ENCODE measurements at regions not wholly inside any gene's neighbourhood (a gene's known extent, or its start where the extent isn't known, plus 50 kb on each side); places are given as distances from the start of the nearest gene placed in this dataset.

GRCh38 chr3:34696831-34697230 lies 898.4 kb downstream of the PDCD6IP start:
- DNase-seq, result no peak

- DNase-seq, result no peak
These were observed 904.6 kb downstream of the PDCD6IP start for GRCh38 chr3:34703053-34703452.

GRCh38 chr3:34724916-34725499 lies 914.3 kb upstream of the ARPP21 start:
- no peak for DNase-seq

GRCh38 chr3:34725774-34726173 lies 913.6 kb upstream of the ARPP21 start:
- no peak for DNase-seq

- DNase-seq, result no peak
These were observed 911.6 kb upstream of the ARPP21 start for GRCh38 chr3:34727700-34728099.

- DNase-seq, result no peak
These were observed 897.2 kb upstream of the ARPP21 start for GRCh38 chr3:34742151-34742550.

- DNase-seq, result no peak
These were observed 880.6 kb upstream of the ARPP21 start for GRCh38 chr3:34758630-34759261.

- no peak for DNase-seq
These were observed 861.9 kb upstream of the ARPP21 start for GRCh38 chr3:34777386-34777785.

GRCh38 chr3:34779092-34779491 lies 860.2 kb upstream of the ARPP21 start:
- DNase-seq, result no peak

- no peak for DNase-seq
These were observed 859.0 kb upstream of the ARPP21 start for GRCh38 chr3:34780294-34780693.

GRCh38 chr3:34780973-34781372 lies 858.4 kb upstream of the ARPP21 start:
- DNase-seq, result no peak

GRCh38 chr3:34782871-34783270 lies 856.5 kb upstream of the ARPP21 start:
- DNase-seq, result no peak

- DNase-seq, result no peak
These were observed 855.4 kb upstream of the ARPP21 start for GRCh38 chr3:34783876-34784275.

GRCh38 chr3:34793057-34793456 lies 846.3 kb upstream of the ARPP21 start:
- DNase-seq, result no peak

GRCh38 chr3:34807611-34808010 lies 831.7 kb upstream of the ARPP21 start:
- no peak for DNase-seq

- no peak for DNase-seq
These were observed 831.0 kb upstream of the ARPP21 start for GRCh38 chr3:34808287-34808686.

GRCh38 chr3:34828847-34829246 lies 810.5 kb upstream of the ARPP21 start:
- no peak for DNase-seq

GRCh38 chr3:34832865-34833508 lies 806.3 kb upstream of the ARPP21 start:
- DNase-seq, result no peak

- DNase-seq, result no peak
These were observed 801.2 kb upstream of the ARPP21 start for GRCh38 chr3:34837848-34838741.

- DNase-seq, result no peak
These were observed 796.4 kb upstream of the ARPP21 start for GRCh38 chr3:34842706-34843480.

GRCh38 chr3:34844323-34844620 lies 795.1 kb upstream of the ARPP21 start:
- DNase-seq, result no peak

GRCh38 chr3:34851137-34851536 lies 788.2 kb upstream of the ARPP21 start:
- no peak for DNase-seq

GRCh38 chr3:34852844-34853439 lies 786.4 kb upstream of the ARPP21 start:
- DNase-seq, result no peak

Data from NCI-H2171 (cell line).